Prostate gland (tissue), 2 donors: ENCODE measurements at regions not wholly inside any gene's neighbourhood (a gene's known extent, or its start where the extent isn't known, plus 50 kb on each side); places are given as distances from the start of the nearest gene placed in this dataset.

Experiments used
- POLR2AphosphoS5 ChIP-seq: sonication (generic); formaldehyde crosslinking; IDR thresholded peaks from one replicate; pipeline ENCODE4 v1.6.1; 2017; ENCODE audit warnings: antibody characterized with exemption
- TF ChIP-seq, protein P1 (sequence below), 4 experiments: fragments of 200-600 bp in 2 of 4; fragments of 450-650 bp in 2 of 4; sonication (generic) in 2 of 4; IDR thresholded peaks; 1 replicate in 3 of 4; 2 replicates in 1 of 4; pipeline ENCODE4 v1.5.1; 2016 to 2019; ENCODE audit warnings: antibody characterized with exemption in 4 of 4, mild to moderate bottlenecking in 2 of 4, moderate library complexity in 2 of 4

DNA sequence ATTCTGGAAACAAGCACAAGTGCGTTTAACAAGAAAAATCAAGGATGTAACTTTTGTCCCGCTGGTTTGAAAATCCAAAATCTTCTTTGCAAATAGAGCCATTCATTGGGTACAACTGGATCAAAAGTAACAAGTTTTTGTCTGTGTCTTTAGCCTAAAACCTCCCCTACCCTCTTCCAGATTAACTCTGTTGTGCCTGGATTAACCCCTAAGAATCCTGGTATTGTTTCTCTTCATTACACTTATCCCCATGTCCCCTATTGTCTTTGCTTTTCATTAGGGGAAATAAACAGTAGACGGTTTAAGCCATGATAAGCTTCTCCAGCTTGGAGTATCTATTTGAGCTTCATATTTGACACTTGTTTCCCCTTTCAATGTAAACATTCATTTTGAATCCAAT lies 242.1 kb upstream of the ARGLU1 start:
- TF ChIP-seq, protein P1, sequence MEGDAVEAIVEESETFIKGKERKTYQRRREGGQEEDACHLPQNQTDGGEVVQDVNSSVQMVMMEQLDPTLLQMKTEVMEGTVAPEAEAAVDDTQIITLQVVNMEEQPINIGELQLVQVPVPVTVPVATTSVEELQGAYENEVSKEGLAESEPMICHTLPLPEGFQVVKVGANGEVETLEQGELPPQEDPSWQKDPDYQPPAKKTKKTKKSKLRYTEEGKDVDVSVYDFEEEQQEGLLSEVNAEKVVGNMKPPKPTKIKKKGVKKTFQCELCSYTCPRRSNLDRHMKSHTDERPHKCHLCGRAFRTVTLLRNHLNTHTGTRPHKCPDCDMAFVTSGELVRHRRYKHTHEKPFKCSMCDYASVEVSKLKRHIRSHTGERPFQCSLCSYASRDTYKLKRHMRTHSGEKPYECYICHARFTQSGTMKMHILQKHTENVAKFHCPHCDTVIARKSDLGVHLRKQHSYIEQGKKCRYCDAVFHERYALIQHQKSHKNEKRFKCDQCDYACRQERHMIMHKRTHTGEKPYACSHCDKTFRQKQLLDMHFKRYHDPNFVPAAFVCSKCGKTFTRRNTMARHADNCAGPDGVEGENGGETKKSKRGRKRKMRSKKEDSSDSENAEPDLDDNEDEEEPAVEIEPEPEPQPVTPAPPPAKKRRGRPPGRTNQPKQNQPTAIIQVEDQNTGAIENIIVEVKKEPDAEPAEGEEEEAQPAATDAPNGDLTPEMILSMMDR (IDR thresholded peaks at IDR 0.05) = no peak
- TF ChIP-seq POLR2AphosphoS5 = no peak
